ENCODE measurements at regions not wholly inside any gene's neighbourhood (a gene's known extent, or its start where the extent isn't known, plus 50 kb on each side); places are given as distances from the start of the nearest gene placed in this dataset.
"Not testable (repeated sequence)": the region's sequence is repeated elsewhere in the genome, so short reads cannot be mapped to it uniquely, and the experiment has no call there.

DNA sequence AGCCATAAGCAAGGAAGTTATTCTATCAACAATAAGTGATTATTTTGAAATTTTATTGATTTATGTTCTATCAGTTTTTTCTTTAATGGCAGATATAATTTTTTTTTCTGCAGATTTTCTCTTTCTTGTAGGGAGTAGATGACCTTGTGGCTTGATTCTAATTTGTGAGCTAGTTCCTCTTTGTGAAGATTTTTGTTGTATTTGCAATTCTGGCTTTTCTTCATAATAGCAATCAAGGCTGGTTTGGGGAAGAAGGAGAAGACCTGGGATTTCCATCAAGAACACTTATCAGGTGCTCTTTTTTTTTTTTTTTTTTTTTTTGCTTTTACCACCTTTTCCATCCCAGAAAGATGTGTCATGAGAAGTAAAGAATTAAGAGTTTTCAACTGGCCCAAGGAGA lies 324.2 kb upstream of the MAN1A1 start:
- ATAC-seq = no peak
- intact Hi-C loops (cut with micrococcal nuclease) = no loop called here
- no peak for DNase-seq

DNA sequence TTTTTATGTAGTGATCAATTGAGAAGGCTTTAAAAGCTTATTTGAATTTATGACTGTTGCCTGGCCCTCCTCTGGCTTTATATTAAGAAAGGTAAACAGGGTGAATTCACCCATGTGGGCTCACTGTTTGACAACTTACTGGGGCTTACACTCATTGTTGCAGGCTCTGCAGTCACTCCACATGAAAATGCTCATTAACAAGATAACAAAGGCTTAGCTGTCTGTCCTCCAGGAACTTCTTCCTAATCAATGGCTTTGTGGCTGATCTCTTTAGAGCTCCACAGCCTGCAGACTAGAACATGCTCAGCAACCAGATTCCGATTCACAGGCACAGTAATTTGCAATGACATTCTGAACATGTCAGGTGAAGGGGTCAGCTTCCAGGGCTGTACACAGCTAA lies 323.2 kb upstream of the MAN1A1 start:
- intact Hi-C loops (cut with micrococcal nuclease) = no loop called here
- ATAC-seq (no peak), DNase-seq (no peak)

DNA sequence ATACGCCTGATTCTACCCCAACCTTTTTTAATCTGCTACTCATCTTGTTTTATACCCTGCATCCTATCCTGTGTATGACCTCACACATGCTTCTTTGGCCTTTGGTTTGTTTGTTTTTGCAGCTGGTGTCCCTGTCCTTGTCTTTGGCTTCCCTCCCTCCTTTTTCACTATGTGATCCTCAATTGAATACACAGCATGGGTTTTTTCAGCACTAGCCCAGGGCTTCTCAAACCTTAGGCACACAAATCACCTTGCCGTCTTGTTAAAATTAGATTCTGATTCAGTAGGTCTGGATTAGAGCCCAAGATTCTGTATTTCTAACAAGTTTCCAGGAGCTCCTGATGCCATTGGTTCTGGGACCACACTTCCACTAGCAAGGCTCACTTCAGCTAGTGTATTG lies 321.5 kb upstream of the MAN1A1 start:
- DNase-seq (no peak), ATAC-seq (no peak)
- intact Hi-C loops (cut with micrococcal nuclease) = no loop called here

DNA sequence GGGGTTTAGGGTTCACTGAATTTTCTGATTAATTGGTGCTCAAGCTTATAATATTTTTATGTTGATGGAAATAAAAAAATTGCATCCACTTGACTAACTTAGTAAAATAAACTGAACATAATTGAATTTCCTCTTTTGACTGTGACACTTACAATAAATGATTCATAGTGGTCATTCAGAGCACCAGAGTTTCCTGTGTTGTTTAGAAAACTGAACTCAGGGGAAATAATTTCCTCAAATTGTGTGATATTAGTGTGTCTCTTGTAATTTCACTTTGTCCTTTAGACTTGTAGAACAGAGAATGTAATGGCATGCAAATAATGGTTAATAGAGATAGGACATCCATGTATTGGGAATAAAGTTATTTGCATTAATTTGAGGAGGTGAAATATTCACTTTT lies 319.7 kb upstream of the MAN1A1 start:
- ATAC-seq = no peak
- no peak for DNase-seq
- intact Hi-C loops (cut with micrococcal nuclease) = no loop called here

DNA sequence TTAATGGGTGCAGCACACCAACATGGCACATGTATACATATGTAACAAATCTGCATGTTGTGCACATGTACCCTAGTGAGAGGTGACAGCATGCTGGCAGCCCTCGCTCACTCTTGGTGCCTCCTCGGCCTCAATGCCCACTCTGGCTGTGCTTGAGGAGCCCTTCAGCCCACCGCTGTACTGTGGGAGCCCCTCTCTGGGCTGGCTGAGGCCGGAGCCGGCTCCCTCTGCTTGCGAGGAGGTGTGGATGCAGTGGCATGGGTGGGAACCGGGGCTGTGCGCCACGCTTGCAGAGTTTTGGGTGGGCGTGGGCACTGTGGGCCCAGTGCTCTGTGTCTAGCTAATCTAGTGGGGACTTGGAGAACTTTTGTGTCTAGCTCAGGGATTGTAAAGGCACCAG lies 315.9 kb upstream of the MAN1A1 start:
- ATAC-seq; intact Hi-C loops (cut with micrococcal nuclease); DNase-seq: not testable (repeated sequence)

DNA sequence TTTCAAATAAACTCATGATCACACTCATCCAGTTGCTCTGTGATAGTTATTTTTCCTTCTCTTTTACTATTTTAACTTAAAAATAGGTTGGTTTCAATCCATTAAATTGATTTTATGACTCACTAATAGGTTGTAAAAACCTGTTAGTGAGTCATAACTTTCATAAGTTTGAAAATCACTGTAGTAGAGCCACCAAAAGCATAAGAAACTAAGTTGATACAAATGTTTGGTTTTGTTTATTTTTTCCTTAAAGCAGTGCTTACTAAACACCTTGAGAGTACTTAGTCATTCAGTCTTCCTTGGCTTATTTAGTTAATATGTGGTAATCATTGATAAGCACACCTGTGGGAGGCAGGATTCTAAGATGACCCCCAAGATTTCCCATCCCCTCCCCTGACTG lies 312.1 kb upstream of the MAN1A1 start:
- no peak for DNase-seq
- intact Hi-C loops (cut with micrococcal nuclease) = no loop called here
- ATAC-seq = no peak

DNA sequence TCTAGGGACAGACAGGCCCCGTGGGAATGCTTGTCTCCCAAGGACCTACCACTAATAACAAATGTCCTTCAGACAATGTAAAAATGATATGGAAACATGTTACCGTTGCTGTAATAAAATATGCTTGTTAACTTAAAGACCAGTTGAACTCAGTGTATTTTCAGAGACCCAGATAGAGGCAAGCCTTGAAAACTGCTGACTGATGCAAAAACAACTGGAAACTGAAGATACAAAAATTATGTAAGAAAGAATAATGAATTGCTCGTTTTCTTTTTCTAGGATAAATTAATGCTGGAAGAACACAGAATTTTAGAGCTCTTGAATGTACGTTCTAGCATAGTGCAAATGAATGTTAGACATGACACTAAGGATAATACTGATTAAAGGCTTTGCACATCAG lies 311.5 kb upstream of the MAN1A1 start:
- DNase-seq (no peak), ATAC-seq (no peak)
- intact Hi-C loops (cut with micrococcal nuclease) = no loop called here

DNA sequence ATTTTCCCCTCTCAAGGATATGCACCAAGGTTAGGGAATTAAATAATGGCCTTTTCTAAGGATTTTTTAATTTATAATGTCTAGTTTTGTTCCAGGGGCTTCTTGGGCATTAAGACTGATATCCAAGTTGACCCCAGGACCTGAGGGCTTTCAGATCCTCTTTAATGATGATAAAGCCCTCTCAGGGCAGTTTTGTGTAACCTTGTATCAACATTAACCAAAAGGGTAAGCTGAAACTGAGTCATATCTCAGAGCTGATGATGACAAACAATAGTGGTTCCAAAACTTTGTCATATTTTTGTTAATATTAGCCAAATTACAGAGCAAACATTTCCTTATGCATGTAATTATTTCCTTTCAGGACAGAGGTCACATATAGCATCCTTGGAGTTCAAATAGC lies 309.4 kb upstream of the MAN1A1 start:
- intact Hi-C loops (cut with micrococcal nuclease) = no loop called here
- no peak for DNase-seq
- no peak for ATAC-seq

DNA sequence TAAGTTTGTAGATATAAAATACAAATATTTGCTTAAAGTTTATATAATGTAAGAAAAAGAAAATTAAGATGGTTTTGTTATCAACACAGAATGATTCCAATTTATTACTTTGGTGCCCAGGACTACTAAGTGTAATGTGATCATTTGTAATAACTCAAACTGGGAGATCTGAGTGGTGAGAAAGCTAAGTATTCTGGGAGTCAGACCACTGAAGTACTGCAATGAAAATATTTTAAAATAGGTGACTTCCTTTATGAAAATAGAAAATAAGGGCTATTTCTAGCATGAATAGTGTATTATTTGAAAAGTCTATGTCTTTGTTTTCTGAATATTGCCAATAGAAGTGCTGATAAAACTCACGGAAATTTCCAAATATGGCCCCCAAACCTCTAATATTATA lies 305.6 kb upstream of the MAN1A1 start:
- intact Hi-C loops (cut with micrococcal nuclease) = no loop called here
- ATAC-seq = no peak
- DNase-seq = no peak

DNA sequence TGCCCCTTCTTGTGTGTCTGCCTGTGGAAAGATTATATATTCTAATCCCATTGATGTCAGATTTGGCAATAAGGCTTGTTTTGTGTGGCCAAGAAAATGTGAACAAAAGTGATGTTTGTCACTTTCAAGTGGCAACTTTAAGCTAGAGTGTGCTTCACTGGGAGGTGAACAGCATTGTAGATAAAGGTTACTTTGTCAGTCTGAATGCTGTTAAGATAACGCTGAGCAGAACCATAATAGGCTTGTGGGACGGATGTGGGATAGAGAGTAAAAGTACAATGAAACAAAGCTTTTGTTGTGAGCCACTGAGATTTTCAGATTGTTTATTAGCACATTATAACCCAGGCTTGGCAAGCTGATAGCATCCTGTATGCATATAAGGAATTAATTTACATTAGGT lies 303.8 kb upstream of the MAN1A1 start:
- ATAC-seq (no peak), DNase-seq (no peak)
- intact Hi-C loops (cut with micrococcal nuclease) = no loop called here

DNA sequence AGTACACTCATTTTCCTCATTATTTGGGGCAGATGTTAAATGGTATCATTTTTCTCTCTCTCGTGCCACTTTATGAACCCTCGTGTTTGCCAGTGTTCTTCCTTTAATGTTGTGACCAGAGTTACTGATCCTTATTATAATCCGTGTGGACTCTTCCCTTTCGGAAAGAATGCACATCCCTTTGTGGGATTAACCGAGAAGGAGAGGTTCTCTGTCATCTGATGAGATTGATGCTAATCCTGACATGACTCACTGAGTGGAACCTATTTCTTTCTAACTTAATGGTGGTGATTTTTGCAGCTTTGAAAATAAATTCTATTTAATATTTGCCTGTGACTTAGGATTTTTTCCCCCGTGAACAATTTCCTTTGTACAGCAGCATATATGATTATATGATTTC lies 300.0 kb upstream of the MAN1A1 start:
- DNase-seq (no peak), ATAC-seq (no peak)
- intact Hi-C loops (cut with micrococcal nuclease) = no loop called here

DNA sequence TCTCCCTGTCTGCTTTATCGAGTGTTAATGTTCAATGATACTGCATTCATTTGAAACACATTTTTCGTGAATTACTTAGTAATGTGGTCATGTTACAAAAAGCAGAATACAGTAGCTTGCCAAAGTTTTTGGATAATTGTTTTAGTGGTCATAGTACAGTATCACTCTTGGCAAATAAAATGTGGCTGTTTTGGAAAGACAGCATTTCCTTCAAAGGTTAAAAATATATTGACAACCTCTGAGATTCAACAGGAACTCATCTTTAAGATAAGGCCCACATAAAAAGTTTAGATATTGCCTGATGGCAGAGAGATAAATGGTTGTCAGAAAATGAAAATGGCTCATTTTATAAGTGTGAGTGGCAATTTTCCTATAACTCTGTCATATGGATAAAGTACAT lies 297.7 kb upstream of the MAN1A1 start:
- ATAC-seq (no peak), DNase-seq (no peak)
- intact Hi-C loops (cut with micrococcal nuclease) = no loop called here

DNA sequence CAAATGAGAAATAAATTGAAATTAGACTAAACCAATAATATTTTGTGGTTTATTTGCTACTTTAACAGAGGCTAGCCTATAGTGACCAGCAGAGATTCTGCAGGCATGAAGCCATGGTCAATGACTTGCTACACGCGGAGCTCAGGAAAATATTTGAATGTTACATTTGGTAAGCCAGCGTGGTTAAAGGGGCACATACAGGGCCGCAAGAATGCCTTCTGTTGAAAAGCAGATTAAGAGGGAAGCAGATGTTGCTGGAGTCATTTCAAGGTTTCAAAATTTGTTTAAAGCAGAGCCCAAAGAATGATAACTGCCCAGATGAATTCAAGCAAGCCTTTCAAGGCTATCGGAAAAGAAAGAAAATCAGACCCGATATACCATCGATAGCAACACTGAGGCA lies 294.3 kb upstream of the MAN1A1 start:
- ATAC-seq (no peak), DNase-seq (no peak)
- intact Hi-C loops (cut with micrococcal nuclease) = no loop called here

DNA sequence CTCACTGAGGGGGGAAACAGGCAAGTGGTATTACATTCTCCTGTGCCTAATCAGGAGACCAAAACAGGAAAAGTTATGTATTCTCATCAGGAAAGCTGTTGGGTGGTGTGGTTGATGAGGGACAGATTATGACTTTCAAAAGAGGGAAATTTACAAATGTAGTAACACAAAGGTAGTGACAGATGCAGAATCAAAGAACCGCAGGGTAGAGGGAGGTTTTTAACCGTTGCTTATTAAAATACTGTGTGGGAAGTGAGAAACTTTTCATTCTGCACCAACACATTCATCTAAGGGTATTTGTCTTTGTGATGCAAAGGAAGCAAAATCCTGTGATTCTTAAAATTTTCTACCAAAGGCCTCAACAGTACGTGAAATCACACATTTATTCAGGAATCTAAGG lies 288.2 kb upstream of the MAN1A1 start:
- intact Hi-C loops (cut with micrococcal nuclease) = no loop called here
- DNase-seq (no peak), ATAC-seq (no peak)

DNA sequence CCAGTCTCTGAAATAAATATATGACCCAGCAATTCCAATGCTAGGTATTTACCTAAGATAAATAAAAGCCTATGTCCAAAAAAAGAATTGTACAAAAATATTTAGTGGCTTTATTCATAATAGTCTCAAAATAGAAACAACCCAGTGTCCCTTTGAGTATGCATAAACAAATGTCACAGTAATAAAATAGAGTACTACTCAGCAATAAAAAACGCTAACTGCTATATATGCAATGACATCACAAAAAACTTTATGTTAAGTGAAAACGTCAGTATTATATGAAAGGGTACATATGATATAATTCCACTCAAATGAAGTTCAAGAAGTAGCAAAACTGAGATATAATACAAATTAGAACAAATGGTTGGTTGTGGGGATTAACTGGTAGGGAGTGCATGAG lies 286.5 kb upstream of the MAN1A1 start:
- intact Hi-C loops (cut with micrococcal nuclease) = no loop called here
- no peak for DNase-seq
- no peak for ATAC-seq

DNA sequence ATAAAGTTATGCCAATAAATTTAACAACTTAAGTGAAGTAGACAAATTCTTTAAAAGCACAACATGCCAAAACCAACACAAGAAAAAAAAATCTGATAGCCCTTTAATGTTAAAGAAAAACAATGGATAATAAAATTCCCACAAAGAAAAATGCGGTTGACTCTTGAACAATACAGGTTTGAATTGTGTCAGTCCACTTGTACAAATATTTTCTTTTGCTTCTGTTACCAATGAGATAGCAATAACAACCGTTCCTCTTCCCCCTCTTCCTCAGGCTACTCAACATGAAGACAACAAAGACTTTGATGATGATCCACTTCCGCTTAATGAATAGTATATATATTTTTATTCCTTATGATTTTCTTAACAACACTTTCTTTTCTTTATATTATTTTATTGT lies 283.9 kb upstream of the MAN1A1 start:
- no peak for DNase-seq
- ATAC-seq = no peak
- intact Hi-C loops (cut with micrococcal nuclease) = no loop called here

DNA sequence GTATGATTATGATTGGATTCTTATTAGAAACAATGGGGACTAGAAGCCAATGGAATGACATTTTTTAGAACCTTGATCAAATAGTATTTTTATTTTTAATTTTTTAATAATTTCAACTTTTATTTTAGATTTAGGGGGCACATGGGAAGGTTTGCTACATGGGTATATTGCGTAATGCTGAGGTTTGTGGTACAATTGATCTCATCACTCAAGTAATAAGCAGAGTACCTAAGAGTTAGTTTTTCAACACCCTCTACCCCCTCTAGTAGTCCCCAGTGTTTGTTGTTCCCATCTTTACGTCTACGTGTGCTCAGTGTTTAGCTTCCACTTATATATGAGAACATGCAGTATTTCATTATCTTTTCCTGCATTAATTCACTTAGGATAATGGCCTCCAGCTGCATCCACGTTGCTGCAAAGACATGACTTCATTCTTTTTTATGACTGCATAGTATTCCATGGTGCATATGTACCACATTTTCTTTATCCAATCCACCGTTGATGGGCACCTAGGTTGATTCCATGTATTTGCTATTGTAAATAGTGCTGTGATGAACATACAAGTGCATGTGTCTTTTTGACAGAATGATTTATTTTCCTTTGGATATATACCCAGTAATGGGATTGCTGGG lies 281.1 kb upstream of the MAN1A1 start:
- DNase-seq = no peak
- ATAC-seq = no peak
- intact Hi-C loops (cut with micrococcal nuclease) = no loop called here

DNA sequence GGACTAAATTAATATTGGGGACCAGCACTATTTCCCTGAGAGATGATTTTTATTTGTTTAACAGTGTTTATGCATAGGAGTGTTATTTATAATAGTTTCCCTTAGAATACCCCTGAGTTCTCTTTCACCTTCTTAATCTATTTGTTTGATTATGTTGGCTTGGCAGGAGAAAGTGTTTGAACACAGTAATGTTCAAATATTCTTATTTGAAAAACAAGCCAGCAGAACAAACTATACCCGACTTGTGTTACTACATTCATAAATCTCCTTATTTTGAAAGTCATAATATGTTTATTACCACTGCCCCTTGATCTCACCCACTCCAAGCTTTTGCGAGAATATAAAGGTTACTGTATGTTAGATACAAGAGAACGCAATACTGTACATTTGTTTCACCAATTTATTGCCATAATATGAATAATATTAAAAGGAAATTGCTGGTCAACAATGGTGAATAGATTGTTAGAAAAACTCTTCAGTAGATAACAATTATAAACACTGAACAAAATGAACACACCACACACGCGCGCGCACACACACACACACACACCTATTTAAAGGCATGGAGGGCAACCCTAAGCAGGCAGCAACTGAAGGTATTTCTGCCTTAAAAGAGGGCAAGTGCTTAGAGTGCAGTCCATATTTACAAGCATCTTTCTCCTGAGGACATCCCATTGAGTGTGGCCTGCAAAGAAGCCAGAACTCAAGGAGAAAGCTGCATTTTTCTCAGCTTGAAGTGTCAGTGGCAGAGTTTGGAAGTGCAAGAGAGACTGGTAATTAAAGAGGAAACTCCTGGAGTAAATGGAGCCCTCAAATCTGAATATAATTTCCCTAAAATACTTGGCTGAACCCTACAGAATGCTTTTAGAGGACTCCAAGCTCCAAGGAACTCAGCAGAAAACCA lies 279.4 kb upstream of the MAN1A1 start:
- DNase-seq = no peak
- no peak for ATAC-seq
- intact Hi-C loops (cut with micrococcal nuclease) = no loop called here

DNA sequence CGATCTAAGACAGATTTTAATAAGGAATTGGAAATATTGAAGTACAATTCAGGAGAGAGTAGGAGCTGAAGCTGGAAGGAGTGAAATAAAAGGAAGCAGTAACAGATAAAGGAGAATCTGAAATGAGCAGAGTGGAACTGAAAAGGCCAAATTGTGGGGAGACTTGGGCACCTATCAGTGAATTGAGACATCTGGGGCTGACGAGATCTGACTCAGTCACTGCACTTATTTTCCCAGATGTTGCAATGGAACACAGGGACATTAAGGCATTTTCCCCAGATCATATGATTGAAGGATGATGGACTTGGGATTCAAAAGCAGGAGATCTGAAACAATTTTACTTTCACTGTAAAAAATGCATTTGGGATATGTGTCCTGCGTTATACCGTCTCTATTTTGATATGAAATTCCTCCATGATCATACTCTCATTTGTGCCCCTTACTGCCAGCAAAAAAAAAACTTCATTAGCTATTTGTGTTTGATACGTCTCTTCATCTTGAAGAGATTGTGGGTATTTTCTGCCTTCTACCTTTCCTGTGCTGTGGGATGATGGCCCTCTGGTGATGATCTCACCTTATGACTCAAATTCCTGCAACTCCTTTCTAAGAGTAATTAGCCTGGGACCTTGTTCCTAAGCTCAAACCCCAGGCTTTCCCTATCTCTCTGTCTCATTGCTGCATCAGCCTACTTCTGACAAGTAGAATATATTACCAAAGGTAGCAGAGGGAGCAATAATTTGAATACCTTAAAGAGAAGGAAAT lies 278.5 kb upstream of the MAN1A1 start:
- intact Hi-C loops (cut with micrococcal nuclease) = no loop called here
- ATAC-seq (no peak), DNase-seq (no peak)

DNA sequence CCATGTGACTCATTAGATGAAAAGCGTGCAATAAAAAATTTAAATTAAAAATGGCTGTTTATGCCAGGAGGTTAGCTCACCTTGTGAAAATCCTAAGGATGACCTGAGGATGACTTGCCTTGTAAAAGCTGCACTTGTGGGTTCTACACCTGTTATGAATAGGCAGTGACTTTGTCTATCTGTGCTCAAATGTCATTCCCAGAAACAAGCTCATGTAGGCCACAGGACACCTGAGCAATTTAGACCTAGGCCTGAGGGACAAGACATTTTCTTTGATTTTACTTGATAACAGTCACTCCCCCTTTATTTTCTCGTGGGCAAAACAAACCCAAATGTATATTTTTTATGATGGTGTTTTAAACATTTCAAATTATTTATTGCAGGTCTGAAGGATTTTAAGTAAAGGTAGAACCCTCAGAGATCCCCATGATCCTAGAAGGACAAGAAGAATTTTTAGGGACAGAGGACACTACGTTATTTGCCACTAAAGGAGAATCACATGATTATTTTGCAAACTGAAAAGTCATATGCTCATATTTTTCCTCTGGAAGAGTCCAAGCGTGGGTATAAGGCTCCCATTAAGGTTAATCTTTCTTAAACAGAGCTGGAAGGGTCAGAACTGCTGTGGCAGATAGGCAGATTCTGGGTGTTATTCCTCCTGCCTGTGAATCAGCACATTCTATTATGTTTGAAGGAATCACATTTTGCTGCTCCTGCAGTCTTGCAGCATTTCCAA lies 277.5 kb upstream of the MAN1A1 start:
- DNase-seq (no peak), ATAC-seq (no peak)
- intact Hi-C loops (cut with micrococcal nuclease) = no loop called here
